SKM-1 (cell line): ENCODE measurements at regions not wholly inside any gene's neighbourhood (a gene's known extent, or its start where the extent isn't known, plus 50 kb on each side); places are given as distances from the start of the nearest gene placed in this dataset.
"Not testable (repeated sequence)": the region's sequence is repeated elsewhere in the genome, so short reads cannot be mapped to it uniquely, and the experiment has no call there.

Experiments used
- DNase-seq: peaks from one replicate; lab custom pipeline; 2025; ENCODE audit not compliant: unreplicated experiment; lab: John Stamatoyannopoulos, UW

DNA sequence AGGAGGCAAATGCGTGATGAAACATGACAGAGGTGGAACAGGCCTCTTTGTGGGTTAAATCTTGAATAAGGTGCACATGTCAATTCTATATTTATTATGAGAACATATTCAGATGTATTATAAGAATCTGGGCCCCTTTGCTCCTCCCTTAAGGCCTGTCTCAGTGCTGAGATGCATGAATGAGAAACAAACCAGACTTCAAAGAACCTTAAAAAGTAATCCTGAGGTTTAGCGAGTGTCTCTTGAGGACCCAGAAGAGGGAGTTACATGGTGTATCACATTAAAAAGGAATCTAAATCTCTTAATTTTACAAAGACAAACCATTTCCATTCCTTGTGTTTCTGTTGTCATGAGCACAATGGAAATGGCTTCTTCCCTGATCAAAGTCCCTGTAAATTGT lies 170.9 kb upstream of the TBC1D5 start:
- no peak for DNase-seq

DNA sequence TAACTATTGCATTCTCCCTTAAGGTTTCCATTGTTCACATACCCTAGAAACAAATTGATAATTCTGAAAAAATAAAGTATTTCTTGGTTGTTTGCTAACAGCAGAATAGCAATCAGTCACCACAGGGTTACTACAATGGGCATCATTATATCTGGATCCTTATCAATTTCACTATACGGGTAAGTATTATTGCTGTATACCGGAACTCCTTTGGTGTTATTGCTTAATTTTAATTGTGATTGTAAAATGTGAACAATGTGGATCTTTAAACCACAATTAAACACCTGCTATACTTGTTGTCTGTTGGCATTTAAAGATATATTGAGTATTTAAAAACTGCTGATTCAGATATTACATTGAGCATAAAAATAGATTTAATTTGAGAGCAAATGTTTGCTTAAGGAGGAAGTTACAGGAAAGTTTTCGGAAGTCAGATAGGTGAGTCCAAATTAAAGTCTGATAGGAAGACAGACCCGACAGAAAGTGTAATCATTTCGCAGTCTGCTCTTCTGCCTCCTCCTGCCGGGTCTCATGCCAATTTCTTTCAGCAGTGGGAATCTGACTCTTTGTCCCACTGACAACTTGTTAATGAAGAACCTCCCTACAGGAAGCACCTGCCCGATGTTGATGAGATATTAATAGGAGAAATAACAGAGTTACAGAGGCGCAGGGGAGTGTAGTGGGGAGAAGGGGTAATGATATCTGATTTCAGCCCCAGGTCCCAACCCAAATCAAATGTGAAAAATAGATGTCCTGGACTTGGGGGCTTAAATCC lies 169.7 kb upstream of the TBC1D5 start:
- no peak for DNase-seq

DNA sequence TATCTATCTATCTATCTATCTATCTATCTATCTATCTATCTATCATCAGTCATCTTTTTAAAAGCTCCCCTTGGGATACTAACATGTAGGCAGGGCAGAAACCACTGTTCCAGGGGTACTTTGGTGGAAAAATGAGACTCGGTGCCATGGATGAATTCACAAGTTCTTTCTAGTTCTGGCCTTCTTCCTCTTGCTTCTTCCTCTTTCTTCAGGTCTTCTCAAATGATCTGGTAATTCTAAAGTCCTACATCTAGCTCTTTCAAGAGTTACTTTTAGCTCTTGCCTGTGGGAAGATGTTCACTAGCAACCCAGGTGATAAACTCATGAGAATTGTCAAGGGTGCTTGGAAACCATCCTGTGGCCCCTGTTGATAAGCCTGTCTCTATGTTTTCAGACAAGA lies 168.5 kb upstream of the TBC1D5 start:
- peak; percentile 4 for DNase-seq

DNA sequence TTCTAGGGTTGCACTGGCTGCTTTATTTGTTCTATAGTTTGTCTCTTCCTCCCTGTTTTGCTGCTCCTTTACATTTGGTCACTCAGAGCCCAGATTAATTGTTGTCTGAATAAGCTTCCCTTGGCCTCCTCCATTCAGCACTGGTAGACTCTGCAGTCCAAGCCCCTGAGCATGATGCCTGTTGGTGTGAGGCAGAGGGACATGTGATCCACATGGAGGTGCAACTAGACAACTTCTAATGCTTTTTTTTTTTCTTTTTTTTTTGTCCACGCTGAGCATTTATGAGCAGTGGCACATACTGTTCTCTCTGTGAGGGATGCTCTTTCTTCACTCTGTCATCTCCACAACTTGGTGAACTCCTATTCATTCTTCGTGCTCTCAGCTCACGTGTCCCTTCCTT lies 167.3 kb upstream of the TBC1D5 start:
- no peak for DNase-seq

DNA sequence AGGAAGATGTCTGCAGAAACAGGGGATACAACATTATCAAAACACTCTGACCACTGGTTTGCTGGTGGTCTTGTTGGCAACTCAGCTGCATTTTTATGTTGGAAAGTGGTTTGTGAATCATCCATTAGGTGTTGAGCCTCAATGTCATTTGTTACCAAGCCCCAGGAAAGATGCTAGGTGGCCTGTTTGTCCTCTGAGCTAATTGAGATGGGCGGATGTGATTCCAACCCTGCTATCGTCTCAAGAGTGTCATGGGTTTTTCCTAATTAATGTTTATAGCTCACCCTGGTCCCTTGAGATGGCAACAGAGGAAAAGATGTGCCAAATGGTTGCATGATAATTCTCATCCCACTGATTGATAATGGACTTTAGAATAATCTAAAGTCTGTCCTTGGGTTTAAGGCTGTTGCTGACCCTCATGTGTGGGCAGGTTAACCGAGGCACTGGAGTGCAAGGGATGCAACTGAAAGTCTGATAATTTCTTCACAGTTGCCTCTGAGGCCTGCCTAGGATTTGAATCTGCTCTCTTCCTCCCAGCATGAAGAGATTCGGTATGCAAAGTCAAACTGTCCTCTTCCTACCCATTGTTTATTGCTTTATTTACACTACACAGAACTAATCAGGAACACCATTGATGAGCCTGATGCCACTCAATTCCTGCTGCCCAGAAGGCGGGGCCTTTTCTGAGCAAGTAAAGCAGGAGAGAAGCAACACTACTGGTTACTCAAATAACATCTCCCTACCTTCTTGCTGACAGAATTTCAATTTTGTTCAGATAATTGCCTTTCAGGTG lies 166.2 kb upstream of the TBC1D5 start:
- DNase-seq: no peak

DNA sequence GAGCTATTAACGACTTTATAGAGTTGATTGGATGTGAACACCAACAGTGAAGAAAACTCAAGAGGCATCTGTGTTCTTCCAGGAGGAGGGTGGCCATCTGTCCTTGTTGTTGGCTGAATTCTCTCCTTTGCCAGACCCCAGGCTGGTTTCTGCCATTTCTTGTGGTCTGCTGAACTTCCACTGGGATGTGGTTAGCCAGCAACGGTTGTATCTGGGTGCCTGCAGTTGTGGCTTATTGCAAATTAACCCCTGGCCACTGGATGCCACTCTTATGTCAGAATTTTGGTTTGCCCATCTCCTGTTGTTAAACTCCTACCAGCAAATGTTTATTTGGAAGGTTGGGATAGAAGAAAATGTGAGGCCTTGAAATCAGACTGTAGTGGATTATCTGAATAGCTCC lies 163.6 kb upstream of the TBC1D5 start:
- DNase-seq: peak; percentile 44

DNA sequence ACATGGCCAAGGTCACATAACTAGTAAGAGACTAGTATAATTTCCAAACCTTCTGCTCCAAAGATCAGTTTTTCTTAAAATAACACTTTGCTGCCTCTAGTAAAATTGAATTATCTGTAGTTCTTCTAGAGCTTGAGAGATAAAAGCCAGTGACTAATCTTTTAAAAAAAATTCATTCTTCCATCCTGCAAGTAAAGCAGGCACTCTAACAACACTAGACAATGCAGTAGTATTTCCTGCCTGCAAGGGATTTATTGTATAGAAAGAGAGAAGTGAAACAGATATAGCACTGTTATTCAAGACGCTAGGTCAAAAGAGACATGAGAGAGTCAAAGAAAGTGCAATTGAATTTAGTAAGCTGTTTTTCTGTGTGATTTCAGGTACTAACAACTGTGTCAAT lies 159.5 kb upstream of the TBC1D5 start:
- DNase-seq: peak; percentile 2

DNA sequence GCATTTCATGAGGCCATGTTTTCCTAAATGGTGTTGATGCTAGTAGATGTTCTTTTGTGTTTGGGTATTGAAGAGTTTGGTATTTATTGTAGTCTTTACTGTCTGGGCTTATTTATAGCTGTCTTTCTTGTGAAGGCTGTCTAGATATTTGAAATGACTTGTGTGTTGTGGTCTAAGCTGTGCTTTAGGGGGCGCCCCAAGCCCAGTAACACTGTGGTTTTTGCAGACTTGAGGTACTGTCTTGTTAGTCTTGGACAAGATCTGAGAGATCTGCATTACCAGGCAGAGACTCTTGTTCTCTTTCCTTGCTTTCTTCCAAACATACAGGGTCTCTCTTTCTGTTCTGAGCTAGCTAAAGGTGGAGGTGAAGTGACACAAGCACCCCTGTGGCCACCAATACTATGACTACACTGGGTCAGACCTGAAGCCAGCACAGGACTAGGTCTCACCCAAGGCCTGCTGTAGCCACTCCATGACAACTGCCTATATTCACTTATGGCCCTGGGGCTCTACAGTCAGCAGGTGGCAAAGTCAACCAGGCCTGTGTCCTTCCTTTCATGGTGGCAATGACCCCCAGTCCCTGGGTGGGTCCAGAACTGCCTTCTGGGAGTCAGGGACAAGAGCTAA lies 152.1 kb upstream of the TBC1D5 start:
- DNase-seq: peak; percentile 27

DNA sequence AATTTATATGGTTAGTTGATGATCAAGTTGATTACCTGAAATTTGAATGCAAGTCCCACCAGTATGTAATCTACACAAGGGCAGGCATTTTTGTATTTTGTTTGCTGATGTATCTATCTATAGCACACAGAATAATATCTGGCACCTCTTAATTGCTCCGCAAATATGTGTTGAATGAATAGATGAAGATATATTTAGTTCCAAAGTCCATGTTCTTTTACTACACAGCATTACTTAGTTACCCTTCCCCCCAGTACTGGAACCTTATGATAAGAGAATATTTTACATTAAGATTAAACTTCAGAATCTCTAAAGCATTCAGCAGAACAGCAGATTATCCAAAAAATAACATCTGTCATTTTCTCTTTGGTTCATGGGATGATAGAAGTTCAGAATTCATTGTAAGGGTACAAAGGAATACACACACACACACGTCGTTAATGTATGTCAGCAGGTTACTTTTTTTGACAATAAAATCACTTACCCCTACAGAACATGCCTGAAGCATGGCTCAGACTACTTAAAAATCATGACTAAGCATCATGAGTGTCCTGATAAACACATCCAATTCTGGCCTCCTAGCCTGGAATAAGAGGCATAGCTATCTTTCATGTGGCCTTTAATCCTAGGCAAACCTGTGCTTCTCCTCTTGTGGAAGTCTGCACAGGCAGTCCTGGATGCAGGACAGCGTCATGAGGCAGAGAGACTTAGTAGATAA lies 148.9 kb upstream of the TBC1D5 start:
- DNase-seq: no peak

DNA sequence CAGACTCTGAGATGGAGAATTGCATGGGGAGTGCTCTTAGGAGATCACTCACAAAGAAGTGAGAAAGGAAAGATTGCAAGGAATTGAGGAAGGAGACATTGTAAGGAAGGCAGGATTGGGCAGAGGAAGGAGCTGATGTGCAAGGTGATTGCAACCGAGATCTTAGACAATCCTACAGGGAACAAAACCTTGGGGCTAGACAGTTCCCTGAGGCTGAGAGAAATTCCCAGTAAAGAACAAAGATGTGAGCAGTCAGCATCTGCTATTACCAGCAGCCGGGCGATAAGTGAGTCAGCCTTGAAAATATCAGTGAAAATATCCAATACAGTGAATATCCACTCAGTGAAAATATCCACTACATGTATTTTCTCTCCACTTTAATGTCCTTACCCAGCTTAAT lies 143.6 kb upstream of the TBC1D5 start:
- no peak for DNase-seq

DNA sequence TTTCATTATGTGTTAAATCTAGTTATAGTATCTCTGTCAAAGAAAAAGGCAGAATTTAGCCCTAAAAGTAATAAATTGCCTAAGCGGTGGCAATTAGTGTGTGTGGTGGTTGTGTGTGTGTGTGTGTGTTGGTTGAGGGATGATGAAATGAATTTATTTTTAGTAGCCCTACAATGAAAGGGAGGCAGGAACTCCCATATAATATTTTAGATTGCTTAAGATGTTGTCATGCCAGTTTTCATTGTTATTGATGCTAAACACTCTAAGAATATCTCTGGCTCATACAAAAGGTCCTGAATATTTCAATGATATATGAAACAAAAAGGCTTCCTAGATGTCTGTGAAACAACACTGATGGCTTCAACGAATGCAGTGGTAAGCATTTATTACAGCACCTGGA lies 140.6 kb upstream of the TBC1D5 start:
- no peak for DNase-seq

DNA sequence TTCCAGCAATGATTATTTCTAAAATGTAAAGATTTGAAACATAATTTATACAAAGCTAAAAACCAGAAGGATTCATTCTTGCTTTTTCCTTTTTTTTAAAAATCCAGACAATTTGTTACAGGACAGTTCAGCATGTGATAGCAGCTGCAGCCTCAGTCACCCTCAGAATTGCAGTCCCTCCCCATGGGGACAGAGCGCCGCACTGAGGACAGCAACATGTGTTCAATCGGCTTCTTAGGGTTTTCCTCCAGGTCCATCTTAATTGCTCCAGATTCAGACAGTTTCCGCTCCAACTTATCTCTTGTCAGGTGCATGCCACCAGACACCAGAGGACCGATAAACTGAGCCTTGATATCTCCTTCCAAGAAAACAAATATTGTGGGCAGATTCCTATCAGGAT lies 134.9 kb upstream of the TBC1D5 start:
- no peak for DNase-seq

DNA sequence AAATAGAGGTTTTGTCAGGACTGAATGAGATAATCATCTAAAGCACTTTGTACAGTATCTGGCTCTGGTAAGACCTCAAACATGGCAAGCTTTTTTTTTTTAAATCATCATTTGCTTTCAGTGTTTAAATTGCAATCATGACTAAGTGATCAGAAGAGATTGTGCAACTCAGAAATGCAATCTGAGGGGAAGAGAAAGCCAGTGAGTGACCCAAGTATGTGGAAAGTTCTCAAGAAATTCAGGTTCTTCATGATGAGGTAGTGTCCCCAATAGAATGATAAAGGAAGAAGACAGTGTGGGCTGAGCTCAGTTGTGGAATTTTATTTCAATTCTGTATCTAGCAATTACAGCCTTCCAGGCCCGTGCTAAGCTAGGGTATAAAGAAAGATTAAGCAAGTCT lies 132.2 kb upstream of the TBC1D5 start:
- peak; percentile 1 for DNase-seq

DNA sequence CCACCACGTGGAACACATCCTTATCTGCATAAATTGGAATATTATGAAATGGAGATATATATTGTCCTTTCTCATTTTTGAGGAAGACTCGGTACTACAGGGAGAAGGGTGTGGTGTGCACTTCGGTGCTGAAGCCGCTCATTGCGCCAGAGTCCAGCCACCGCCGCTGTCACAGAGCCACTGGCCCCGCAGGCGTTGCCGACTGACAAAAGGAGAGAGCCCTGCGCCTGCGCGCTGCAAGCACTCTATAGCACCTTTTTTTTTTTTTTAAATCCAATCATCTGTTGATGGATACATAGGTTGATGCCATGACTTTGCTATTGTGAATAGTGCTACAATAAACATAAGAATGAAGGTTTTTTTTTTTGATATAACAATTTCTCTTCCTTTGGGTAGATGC lies 130.0 kb upstream of the TBC1D5 start:
- no peak for DNase-seq

DNA sequence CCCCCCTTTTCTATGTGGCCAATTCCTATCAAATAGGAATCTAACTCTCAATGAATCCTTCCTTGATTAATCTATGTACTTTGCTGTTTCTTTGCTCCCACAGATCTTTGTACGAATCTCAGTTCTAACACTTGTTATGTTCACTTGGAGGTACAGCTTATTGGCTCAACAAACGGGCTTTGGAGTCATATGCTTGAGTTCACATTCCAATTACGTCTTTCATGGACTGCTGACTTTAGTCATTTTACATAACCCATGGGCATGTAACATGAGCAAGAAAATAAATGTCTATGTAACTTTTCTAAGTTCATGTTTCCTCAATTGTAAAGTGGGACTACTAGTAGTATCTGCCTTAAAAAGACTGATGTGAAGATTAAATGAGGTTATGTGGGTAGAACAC lies 123.2 kb upstream of the TBC1D5 start:
- DNase-seq: no peak

DNA sequence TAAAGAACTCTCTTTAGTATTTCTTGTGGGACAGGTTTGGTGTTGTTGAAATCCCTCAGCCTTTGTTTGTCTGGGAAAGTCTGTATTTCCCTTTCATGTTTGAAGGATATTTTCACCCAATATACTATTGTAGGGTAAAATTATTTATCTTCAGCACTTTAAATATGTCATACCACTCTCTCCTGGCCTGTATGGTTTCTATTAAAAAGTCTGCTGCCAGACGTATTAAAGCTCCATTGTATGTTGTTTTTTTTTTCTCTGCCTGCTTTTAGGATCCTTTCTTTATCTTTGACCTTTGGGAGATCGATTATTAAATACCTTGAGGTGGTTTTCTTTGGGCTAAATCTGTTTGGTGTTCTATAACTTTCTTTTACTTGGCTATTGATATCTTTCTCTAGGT lies 119.0 kb upstream of the TBC1D5 start:
- DNase-seq: no peak

DNA sequence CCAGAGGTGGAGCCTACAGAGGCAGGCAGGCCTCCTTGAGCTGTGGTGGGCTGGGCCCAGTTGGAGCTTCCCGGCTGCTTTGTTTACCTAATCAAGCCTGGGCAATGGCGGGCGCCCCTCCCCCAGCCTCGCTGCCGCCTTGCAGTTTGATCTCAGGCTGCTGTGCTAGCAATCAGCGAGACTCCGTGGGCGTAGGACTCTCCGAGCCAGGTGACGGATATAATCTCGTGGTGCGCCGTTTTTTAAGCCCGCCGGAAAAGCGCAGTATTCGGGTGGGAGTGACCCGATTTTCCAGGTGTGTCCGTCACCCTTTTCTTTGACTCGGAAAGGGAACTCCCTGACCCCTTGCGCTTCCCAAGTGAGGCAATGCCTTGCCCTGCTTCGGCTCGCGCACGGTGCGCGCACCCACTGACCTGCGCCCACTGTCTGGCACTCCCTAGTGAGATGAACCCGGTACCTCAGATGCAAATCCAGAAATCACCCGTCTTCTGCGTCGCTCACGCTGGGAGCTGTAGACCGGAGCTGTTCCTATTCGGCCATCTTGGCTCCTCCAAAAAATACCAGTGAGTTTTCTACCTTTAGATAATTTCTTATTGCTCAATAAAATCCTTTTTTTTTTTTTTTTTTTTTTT lies 118.5 kb upstream of the TBC1D5 start:
- DNase-seq: not testable (repeated sequence)

DNA sequence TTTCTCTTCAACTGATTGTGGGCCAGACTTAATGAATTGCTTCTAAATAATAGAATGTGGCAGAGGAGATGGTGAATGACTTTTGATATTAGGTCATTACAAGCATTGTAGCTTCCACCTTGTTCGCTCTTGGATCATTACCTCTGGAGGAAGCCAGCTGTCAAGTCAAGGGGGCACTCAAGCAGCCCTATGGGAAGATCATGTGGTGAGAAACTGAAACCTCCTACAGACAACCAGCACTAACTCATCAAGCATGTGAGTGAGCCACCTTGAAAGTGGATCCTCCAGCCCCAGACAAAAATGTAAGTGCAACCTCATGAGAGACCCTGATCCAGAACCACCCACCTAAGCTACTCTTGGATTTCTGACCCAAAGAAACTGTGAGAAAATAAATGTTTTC lies 109.8 kb upstream of the TBC1D5 start:
- DNase-seq: no peak

DNA sequence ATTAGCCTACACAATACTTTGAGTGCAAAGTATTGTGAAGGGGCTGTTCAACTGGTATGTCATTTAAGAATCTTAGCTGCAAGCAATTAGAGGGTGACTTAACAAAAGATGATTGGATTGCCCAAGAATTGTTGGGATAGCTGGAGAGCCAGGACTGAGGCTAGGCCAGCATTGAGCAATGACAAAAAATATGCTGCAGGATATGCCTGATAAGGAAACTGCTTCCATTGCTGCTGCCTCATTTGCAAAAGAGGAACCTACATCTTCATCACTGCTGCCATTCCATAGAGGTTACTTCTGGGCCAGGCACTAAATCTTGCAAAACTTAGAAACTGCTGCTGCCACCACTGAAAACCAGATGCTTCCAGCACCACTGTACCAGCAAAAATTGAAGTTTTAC lies 108.0 kb upstream of the TBC1D5 start:
- DNase-seq: peak; percentile 93

DNA sequence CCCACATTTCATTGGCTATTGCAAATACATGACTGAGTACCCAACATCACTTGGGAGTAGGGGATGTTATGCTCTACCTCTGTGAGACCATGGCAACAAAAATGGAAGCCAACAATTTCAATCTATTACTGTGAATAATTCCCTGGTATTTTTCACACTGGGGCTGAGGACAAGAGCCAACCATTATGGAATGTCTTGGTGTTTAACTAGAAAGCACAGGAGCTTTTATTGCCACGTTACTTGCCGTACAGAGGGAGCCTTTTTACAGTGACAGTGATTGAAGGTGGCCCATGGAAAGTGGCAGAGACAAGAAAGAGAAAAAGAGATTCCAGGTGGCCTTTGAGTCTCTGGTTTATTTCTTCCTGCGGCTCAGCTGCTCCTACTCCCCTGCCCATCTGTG lies 105.7 kb upstream of the TBC1D5 start:
- no peak for DNase-seq

DNA sequence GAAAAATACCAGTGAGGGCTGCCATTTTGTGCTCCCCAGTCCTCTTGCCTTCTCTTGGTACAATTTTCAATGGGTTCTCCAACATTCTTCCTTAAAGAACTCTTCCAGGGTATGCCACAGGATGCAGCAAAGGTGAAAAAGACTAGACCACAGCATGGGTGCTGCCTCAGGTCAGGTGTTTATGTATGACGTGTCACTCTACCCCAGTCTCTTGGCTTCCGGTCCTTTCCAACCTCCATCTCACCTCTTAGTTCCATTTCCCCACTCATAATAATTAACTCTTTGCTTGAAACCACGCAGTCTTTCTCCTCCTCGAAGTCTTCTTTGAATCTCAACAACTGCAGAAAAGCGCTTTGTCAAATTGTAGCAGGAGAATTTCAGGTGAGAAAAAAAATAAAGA lies 104.7 kb upstream of the TBC1D5 start:
- no peak for DNase-seq
